Upper lobe of right lung (tissue), 1 donor: ENCODE measurements at regions not wholly inside any gene's neighbourhood (a gene's known extent, or its start where the extent isn't known, plus 50 kb on each side); places are given as distances from the start of the nearest gene placed in this dataset.

Source experiments
- ATAC-seq: fragments of 200-7000 bp; cut with Tn5 transposase; one replicate; pipeline ENCODE4 v1.9.1; 2020; ENCODE audit warnings: mild to moderate bottlenecking, moderate library complexity
- DNase-seq: peaks from one replicate; pipeline ENCODE4 v3.0.0-alpha.2; 2020
- H3K27ac ChIP-seq: fragments of 200-600 bp; one replicate; pipeline ENCODE4 v1.8.0; 2022
- H3K27me3 ChIP-seq: fragments of 200-600 bp; one replicate; pipeline ENCODE4 v1.8.0; 2022; ENCODE audit warnings: mild to moderate bottlenecking
- H3K36me3 ChIP-seq: fragments of 200-600 bp; one replicate; pipeline ENCODE4 v1.8.0; 2022
- H3K4me1 ChIP-seq: fragments of 200-600 bp; one replicate; pipeline ENCODE4 v1.8.0; 2022
- H3K4me3 ChIP-seq: fragments of 200-600 bp; one replicate; pipeline ENCODE4 v1.8.0; 2022; ENCODE audit warnings: mild to moderate bottlenecking
- H3K9me3 ChIP-seq: fragments of 200-600 bp; one replicate; pipeline ENCODE4 v1.8.0; 2022
- intact Hi-C: fragments of 100-400 bp; cut with DNase I; formaldehyde crosslinking; loops from one replicate; pipeline ENCODE4 v1.11.0; 2022
- TF ChIP-seq, protein P1 (sequence below): fragments of 200-600 bp; IDR thresholded peaks from one replicate; pipeline ENCODE4 v1.8.0; 2022; ENCODE audit warnings: antibody characterized with exemption
- donor health status: DM: no; HTN: yes; CAD: no; lungs with severe emphysema.

DNA sequence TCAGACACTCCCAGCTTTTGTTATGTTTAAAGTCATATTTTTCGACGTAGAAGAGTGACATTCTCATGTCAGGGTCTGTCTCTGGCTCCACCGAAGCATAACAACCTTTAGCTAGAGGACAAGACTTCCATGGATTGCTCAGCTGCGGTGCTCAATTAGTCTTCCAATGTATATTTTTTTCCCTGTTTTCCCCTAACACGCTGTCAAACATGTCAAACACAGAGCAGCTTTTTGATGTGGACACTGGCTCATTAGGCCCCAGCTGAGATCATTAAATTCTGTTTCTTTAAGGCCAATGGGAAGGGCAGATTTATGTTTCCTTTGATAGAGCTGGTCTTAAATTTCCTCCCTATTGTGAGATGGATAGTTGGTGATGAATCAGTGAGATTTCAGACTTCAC lies 525.4 kb downstream of the PIK3C3 start:
- no peaks in the 10 kb centered on the region for H3K36me3 ChIP-seq
- ATAC-seq (no peak), DNase-seq (no peak)
- H3K27ac ChIP-seq = no peak overlapping the region
- TF ChIP-seq, protein P1, sequence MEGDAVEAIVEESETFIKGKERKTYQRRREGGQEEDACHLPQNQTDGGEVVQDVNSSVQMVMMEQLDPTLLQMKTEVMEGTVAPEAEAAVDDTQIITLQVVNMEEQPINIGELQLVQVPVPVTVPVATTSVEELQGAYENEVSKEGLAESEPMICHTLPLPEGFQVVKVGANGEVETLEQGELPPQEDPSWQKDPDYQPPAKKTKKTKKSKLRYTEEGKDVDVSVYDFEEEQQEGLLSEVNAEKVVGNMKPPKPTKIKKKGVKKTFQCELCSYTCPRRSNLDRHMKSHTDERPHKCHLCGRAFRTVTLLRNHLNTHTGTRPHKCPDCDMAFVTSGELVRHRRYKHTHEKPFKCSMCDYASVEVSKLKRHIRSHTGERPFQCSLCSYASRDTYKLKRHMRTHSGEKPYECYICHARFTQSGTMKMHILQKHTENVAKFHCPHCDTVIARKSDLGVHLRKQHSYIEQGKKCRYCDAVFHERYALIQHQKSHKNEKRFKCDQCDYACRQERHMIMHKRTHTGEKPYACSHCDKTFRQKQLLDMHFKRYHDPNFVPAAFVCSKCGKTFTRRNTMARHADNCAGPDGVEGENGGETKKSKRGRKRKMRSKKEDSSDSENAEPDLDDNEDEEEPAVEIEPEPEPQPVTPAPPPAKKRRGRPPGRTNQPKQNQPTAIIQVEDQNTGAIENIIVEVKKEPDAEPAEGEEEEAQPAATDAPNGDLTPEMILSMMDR = no peak
- no peak overlapping the region for H3K4me3 ChIP-seq
- H3K9me3 ChIP-seq = peaks cover 1% of the 10 kb centered on the region
- no peaks in the 10 kb centered on the region for H3K4me1 ChIP-seq
- H3K27me3 ChIP-seq = no peaks in the 10 kb centered on the region
- intact Hi-C loops = no loop called here

DNA sequence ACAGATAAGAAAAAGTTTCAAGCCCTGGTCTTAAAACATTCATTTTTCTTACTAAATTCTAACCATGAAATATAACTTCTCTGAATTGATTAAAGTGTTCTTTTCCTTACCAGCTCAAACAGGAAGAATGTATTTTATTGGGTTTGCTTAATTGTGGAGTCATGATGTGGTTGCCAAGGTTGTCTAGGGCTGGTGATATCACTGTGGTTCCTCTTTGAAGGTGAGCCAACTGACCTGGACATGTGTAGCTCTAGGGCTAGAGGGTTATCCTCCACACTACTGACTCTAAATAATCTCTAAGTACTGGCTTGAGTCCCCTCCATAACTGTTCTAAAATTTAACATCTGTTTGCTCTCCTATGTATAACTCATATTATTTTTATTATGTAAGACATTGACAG lies 529.6 kb downstream of the PIK3C3 start:
- ATAC-seq = no peak
- H3K4me1 ChIP-seq = no peaks in the 10 kb centered on the region
- DNase-seq = no peak
- H3K9me3 ChIP-seq = peaks cover 7% of the 10 kb centered on the region
- no peaks in the 10 kb centered on the region for H3K36me3 ChIP-seq
- H3K27ac ChIP-seq = no peak overlapping the region
- TF ChIP-seq, protein P1 = no peak
- H3K27me3 ChIP-seq = no peaks in the 10 kb centered on the region
- no peak overlapping the region for H3K4me3 ChIP-seq
- intact Hi-C loops = no loop called here

DNA sequence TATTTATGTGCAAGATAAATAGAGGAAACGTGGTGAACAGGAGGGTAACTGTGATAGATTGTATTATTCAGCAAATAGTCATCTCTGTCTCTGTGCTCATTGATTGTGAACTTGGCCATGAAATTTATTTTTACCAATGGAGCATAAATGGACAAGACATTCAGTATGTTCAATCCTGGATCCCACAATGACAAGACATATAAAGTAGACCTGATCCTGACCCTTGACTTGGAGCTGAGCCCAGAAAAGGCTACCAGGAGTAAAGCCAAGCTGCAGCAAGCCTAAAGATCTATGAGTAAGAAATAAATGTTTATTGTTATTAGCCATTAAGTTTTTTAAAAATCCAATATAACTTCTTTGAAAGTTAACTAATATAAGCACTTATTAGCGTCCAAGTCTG lies 531.2 kb downstream of the PIK3C3 start:
- Histone ChIP-seq H3K27me3 (no peaks in the 10 kb centered on the region), H3K36me3 (no peaks in the 10 kb centered on the region), H3K27ac (no peak overlapping the region), H3K4me1 (no peaks in the 10 kb centered on the region), H3K9me3 (peaks cover 7% of the 10 kb centered on the region), H3K4me3 (no peak overlapping the region)
- DNase-seq = no peak
- ATAC-seq = no peak
- intact Hi-C loops = no loop called here
- TF ChIP-seq, protein P1 = no peak

DNA sequence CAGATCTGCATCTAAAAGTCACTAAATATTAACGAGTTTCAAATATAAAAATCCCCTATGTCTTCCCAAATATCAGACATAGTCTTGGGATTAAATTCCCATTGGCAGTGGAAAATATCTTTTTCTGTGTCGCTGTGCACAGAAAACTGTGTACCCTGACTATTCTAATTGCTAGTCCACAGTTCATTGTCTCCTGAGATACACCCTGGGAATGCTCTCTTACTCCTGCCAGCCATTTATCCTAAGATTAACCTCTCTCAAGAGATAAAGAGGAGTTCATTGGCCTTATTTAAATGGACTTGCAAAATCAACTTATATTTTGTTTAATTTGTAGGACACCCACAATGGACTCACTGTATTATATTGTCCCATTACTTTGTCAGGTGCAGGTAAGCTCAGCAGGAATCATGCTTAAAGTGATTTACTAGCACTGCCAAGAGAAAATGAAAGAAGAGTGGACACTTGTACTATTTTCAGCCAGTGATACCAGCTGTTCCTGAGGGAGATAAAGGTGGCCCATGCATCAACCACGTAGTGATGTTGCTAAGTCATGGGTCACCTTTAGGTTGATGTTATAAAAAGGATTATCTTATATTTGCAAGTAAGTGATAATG lies 553.8 kb downstream of the PIK3C3 start:
- Histone ChIP-seq H3K36me3 (no peaks in the 10 kb centered on the region), H3K27ac (no peak overlapping the region), H3K4me1 (no peaks in the 10 kb centered on the region), H3K4me3 (no peak overlapping the region), H3K9me3 (no peaks in the 10 kb centered on the region), H3K27me3 (no peaks in the 10 kb centered on the region)
- intact Hi-C loops = no loop called here
- DNase-seq (no peak), ATAC-seq (no peak)
- TF ChIP-seq, protein P1 = no peak

DNA sequence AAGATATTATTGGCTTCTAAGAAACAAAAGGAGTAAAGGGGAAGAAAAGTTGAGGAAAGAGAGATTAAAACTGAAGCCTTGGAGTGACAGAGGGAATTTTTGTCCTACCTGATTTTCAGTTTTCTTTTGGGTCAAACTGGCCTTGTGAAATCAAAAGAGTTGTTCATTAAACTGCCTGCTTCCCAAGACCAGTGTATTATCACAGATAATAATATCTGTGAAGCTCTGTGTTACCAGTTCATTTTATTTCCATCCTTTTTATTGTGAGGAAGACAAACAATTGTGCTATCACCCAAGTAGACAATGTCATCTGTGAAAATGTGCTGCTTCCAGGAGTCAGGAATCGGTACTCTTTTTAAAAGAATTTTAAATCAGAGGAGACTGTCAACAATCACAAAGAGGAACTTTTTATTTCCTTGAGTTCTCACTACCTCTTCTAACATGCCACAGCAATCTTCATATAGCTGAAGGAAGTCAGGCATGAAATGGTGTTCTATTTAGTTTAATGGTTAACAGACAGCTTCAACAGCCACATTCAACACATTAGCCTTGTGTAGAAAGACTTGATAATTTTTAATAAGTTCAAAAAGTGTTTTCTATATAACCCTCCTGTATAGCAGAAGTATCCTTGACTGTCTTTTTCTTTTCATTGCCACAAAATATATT lies 554.8 kb downstream of the PIK3C3 start:
- H3K27ac ChIP-seq = no peak overlapping the region
- no peak for DNase-seq
- no peaks in the 10 kb centered on the region for H3K4me1 ChIP-seq
- no peaks in the 10 kb centered on the region for H3K36me3 ChIP-seq
- no peak overlapping the region for H3K4me3 ChIP-seq
- ATAC-seq = no peak
- H3K27me3 ChIP-seq = no peaks in the 10 kb centered on the region
- intact Hi-C loops = no loop called here
- H3K9me3 ChIP-seq = no peaks in the 10 kb centered on the region
- TF ChIP-seq, protein P1 = no peak

DNA sequence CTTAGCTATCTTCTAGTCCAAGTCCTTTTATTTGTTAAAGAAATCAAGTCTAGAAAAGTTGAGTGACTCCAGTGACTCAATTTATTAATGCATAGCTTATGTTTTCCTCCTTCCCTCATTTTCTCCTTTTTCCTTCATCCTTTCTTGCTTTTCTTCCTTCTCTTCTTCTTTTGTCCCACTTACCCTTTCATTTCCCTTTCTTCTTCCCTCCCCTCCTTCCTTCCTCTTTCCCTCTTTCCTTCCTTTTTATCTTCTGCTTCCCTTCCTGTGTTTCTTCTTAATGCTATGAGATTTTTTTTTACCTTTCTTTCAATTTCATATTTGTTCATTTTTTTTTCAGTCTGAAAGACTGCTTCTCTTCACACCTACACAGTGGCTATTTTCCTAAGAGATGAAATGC lies 555.5 kb downstream of the PIK3C3 start:
- TF ChIP-seq, protein P1 = no peak
- Histone ChIP-seq H3K4me1 (no peaks in the 10 kb centered on the region), H3K36me3 (no peaks in the 10 kb centered on the region), H3K27me3 (no peaks in the 10 kb centered on the region), H3K9me3 (no peaks in the 10 kb centered on the region), H3K4me3 (no peak overlapping the region), H3K27ac (no peak overlapping the region)
- ATAC-seq (no peak), DNase-seq (no peak)
- intact Hi-C loops = no loop called here
